ENCODE measurements at regions not wholly inside any gene's neighbourhood (a gene's known extent, or its start where the extent isn't known, plus 50 kb on each side); places are given as distances from the start of the nearest gene placed in this dataset.

DNA sequence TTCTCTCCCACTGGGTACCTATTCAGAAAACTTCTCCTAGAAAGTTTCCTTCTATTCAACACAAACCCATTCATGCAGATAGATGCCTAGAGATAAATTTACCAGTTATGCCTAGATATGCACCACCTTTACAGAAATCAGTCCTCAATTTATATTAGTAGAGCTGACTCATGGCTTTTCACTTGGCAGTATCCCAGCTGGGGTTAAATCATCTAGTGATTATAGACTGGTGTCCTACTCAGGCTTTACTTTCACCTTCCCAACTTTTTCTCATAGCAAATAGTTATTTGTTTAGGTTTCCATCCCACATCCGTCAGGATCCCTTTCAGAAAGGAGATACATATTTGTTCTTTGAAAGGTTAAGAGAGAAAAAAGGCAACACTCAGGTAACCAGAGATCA is 124.5 kb downstream of the AQP4 start:
- DNase-seq, result no peak

DNA sequence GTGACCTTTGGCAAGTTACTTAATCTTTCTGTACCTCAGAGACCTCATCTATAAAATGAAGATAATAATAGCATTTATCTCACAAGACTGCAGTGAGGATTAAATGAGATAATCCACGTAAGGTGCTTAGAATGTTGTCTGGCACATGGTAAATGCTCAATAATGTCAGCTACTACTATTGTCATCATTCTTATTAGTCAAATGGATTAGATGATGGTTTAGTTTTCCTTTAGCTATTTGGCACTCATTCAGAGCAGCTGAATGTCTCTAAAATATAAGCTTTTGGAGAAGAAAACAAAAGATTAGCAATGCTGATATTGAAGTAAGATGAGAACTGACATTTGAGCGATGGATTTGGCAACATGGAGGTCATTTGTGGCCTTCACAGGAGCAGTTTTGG is 125.1 kb downstream of the AQP4 start:
- no peak for DNase-seq

DNA sequence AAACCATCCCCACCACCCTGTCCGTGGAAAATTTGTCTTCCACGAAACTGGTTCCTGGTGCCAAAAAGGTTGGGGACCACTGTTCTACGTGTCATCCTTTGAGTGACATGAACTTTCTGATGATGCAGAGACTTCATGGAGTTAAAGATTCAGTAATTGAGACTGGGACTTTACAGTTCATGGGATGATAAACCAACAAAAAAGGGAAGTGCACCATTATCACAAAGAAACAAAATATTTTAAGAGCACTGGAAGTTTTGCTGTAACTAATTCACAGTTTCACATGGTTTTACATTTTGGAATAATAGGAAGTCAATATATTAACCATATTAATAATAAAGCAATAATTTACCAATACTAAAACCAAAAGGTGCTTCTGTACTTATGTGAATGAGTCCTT is 126.8 kb downstream of the AQP4 start:
- DNase-seq, result no peak

DNA sequence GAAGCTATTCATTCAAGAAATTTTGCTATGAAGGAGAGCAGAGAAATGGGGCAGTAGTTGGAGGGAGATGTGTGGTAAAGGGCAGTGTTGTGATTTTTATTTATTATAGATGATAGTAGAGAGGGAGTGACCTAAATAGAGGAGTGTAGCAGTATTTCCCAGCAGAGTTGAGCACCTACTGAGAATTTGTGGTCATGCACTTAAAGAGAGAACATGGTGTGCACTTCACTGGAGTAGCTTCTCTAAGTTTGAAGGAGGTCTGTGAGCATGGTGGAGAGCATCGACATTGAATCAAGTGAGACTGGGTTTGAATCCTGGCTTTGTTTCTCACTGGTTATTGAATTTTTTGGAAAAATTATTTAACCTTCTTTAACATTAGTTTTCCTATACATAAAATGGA is 129.2 kb downstream of the AQP4 start:
- DNase-seq, result no peak

DNA sequence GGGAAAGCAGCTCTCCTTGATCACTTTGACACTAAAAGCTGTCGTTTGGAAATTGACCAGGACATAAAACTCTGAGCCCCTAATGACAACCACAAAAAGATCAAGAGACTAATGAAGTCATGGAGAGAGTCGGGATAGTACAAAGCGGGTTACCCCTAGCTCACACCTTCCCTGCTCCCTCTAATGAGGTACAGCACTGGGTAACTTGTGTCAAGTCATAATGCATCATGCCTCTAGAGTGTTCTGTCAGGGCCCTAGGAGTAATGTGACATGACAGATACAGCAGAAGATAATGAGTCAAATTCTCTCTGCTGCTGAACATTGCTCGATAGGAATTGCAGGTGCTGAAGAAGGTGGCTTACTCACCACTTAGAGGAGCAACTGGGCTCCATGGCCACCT is 130.7 kb downstream of the AQP4 start:
- no peak for DNase-seq

DNA sequence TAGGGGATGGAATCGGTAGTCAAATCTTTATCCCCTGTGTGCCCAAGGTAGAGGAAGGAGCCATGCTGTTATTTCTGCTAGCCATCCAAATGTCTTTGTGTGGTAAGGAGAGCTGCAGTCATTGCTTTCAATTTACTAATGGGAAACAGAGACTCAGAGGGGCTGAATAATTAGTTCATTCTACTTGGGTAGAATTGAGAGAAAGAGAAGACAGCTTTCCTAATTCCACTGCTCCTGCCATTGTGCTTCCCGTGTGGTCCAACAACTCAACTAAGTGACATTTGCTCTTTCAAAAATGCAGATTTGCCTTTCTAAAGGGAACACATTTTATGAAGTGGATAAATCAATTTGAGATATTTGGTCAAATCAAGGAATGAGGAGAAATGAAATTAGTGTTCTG is 136.1 kb downstream of the AQP4 start:
- no peak for DNase-seq

DNA sequence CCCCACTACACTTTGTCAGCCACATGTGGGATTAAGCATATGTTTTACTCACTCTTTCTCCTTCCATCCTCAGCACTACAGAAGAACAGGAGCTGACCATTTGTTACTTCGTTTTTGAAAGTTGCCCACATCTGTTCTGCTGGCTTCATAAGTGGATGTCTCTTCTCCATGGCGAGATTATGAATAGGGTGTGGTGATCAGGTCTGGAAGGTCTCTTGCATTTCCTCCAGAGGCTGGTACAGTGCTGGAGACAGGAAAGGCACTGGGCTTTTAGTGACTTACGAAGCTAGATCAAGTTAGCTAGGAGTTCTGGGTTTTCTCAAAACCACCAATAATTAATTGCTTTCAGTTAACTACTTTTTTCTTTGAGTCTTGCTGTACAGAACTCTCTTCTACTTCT is 136.5 kb downstream of the AQP4 start:
- DNase-seq, result no peak

DNA sequence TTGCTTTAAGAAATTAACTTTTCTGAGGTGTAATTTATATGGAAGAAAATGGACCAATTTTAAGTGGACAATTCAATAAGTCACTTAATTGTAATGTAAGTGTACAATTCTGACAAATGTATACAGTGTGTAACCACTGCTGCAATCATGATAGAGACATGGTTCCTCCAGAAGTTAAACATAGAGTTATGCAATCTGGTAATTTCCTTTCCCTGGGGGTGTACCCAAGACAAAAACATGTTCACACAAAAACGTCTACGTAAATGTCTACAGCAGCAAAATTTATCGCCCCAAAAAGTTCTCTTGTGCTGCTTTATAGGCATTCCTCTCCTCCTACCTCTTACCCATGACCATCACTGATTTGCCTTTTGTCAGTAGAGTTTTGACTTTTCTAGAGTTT is 141.5 kb downstream of the AQP4 start:
- DNase-seq, result no peak

DNA sequence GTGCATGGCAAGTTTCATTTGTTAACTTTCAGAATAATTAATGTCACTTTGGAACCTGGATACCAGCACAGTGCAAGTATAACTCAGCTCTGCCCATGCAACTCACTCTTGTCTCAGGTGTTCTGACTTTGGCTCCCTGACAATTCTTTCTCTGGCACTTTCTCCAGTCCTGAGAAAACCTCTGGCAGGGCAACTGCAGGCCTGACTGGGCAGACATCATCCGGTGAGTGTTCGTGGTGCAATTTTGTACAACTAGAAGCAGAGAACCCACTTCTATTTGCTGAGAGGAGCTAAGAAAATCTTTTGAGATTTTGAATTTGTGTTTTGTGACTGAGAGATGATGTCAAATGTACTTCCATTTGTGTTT is 143.0 kb downstream of the AQP4 start:
- no peak for DNase-seq

DNA sequence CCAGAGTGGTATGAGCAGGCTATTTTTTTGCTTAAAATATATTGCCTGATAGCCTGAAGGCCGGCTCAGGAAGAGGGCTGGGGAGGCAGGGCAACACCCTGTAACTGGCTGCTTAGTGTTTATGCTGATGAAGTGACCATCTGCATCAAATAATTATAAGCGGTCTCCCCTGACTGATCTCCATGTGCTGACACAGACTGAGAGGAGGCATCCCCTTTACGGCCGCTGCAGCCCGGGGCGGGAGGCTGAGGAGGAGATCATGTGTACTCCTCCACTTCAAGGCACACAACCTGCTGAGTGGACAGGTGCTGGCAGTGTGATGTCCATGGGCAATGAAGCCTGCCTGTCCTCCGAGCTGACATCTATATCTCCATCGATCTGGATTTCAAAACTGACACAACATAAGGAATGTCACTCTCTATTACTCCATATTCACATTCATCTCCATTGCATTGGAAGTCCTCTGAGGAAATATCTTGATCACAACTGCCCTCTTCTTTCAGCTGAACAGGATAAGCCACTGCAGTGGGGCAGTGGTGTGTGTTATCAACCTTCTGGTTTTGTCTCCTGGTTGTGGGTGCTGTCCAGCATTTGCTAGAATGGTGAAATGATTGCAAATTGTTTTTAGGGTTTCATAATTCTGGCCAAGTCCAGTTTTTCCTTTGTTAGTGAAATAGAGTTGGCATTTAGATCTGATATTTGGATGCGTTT is 143.5 kb downstream of the AQP4 start:
- DNase-seq, result no peak

DNA sequence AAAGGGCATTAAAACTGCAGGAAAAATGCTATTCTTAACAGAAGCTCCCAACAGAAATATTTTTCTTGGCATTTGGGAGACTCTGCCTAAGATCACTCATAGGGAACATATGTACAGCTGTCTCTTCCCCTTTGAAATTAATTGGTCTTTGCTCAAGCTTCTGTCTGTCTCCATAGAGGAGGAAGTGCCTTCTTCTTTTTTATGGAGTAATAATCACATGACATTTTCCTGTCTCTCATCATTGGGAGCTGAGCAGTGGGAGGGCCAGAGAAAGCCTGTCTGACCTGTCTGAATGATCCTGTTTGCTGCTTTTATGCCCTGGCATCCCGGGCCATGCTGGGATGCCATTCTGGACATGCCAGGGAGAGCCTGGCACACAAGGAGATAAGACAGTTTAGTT is 145.6 kb downstream of the AQP4 start:
- no peak for DNase-seq

DNA sequence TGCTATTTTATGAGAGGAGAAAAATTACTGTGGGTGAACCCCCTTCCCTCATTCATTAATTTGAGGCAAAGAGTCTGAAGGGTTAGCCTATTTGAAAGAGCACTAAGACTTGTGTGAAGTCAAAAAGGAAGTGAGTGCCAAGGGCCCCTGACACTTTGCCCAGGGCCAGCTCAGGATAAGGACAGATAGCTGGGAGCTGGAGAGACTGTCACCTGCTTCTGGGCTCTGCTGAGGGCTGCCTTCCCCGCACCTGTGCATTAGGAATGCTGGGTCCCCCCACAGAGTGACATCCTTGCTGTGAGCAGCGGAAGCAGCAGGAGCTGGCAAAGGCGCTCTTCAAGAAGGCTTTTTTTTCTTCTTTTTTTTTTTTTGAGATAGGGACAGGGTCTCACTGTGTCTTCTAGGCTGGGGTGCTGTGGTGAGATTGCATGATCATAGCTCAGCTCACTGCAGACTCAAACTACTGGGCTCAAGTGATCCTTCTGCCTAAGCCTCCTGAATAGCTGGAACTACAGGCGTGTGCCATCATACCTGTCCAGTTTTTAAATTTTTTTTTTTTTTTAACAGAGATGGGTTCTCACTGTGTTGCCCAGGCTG is 148.3 kb downstream of the AQP4 start:
- no peak for DNase-seq

DNA sequence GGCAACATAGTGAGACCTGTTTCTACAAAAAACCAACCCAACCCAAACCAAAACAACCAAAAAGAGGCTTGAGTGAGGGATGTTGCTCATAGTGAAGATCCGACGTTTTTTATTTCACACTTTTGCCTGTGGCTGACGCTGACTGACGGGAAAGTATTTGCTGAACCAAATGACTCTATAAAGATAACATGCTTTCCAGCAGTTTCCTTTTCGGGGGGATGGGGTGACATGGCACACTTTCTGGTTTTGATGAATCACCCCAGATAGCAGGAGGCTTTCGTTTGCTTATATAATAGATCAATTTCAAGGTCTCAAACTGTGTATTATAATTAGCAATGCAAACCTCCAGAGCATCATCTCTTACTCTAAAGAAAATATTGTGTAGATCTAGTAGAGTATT is 150.8 kb downstream of the AQP4 start:
- DNase-seq, result no peak

DNA sequence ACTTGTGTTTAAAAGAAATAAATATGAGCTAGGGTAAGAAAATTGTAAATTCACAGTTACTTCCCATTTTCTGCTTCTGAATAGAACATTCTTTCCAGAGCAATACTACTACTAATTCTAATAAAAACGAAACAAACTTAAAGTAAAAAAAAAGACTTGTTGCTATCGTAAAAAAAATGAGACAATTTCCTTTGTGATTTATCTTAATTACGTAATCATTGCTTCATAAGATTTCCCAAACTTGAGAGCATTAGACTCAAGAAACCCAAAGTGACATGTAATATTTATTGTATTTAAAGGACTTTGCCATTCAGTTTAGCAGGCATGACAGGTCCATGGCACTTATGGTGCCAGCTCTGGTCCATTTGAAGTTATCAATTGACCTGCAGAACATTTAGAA is 153.8 kb downstream of the AQP4 start:
- no peak for DNase-seq

DNA sequence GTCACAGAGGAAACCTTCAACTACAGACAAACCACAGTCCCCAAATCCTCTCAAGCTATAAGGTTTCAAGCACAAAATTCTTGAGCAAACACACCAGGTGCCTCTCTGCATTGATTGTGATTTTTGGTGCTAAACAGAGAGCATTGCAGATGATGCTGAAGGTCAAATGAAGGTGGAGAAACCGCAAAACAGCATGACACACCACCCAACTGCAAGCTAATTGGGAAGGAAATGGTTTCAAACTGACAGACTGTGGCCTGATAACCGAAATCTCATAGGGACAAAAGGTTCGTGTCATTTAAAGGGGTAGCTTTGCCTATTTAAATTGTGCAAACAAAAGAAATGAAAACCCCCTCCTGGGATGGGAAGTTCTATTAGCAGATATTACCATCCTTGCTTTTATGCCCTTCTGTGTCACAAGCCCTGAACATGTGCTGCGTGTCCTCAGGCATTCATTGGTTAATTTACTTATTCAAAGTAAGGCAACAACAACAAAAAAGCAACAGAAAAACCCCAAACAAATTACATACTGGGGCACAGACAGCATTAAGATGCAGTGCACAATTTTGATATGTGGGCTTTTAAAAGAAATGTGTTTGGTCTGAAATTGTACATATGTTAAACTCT is 154.9 kb downstream of the AQP4 start:
- DNase-seq, result no peak

DNA sequence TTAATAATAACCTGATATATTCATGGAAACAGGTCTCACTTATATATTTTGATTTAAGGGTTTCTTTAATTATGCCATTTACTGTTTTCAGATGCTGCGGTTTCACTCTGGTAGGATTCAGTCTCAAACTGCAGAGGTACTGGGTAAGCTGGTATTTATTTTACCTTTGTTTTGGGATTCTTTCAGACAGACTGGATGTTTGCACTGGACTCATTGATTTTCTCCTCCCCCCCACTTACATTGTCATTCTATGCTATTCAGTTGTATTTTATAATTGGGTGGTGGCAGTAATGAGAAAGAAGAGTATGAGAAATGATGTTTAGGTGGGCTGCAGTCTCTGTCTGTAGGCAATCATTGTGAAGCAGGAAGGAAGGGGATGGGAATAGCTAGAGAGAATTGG is 155.6 kb downstream of the AQP4 start:
- no peak for DNase-seq

DNA sequence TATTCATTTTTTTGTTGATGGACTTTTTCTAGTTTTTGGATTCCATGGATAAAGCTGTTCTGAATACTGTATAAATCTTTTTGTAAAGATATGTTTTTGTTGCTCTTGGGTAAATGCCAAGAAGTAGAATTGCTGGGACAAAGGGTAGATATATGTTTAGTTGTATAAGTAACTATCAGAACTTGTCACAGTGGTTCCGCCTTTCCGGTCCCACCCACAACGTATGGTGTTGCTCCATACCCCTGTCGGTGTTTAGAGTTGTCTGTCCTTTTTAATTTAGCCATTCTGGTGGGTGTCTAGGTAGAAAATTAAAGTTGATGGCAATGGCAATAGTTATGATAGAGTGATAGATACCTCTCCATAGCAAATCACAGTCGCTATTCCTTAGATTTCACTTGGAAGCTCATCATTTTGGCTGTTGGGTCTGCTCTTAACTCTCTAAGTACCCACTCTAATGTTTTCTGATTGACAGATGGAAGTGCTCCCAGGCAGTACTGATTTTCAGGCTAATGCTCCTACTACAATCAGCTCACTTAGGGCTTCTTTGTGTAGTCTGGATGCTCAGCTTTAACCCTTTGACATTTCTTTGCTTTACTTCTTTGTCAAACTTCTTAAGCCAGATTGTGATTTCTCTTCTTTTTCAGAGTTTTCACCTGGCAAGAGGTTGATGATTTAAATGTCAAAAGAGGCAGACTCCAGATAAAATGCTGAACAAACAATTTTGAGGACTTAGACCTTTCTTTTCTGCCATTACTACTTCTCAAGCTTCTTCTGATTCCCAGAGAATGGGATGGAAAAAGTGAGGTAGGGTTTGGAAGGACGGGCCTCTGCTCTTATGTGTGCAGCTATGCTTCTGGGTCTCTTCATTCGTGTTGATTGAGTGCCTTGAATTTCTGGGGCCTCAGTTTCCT is 156.4 kb downstream of the AQP4 start:
- DNase-seq, result no peak

DNA sequence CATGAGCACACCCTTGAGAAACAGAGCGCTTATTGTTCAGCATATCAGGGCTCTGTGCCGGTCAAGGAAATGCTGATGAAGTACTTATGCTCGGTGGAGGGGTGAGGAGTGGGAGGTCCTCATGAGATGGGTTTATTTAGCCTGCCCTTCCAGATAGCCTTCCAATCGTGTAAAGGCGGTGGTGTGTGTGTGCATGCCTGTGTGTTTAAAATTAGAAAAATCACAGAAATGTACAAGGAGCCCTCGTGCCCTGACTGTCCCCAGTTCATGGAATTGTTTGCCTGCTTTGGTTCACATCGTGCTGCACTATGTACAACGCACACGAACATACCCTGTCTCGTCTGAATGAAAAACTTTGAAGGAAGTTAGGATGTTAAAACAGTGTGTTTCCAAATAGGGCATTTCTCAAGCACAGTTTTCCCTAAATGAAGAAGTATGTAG is 158.6 kb downstream of the AQP4 start:
- no peak for DNase-seq

DNA sequence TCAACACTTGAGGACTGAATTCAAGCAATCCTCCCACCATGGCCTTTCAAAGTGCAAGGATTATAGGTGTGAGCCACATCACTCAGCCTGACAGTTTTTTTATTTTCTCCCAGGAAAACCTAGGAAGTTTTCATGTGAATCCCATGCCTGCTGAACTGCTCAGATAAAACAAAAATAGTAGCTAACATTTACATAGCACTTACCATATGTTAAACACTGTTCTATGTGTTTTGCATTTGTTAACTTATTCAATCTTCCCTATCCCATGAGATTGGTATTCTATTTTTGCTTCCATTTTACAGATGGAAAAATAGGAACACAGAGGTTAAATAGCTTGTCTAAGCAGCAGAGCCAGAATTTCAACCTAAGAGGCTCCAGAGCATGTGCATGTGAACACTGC is 157.4 kb upstream of the KCTD1 start:
- no peak for DNase-seq

DNA sequence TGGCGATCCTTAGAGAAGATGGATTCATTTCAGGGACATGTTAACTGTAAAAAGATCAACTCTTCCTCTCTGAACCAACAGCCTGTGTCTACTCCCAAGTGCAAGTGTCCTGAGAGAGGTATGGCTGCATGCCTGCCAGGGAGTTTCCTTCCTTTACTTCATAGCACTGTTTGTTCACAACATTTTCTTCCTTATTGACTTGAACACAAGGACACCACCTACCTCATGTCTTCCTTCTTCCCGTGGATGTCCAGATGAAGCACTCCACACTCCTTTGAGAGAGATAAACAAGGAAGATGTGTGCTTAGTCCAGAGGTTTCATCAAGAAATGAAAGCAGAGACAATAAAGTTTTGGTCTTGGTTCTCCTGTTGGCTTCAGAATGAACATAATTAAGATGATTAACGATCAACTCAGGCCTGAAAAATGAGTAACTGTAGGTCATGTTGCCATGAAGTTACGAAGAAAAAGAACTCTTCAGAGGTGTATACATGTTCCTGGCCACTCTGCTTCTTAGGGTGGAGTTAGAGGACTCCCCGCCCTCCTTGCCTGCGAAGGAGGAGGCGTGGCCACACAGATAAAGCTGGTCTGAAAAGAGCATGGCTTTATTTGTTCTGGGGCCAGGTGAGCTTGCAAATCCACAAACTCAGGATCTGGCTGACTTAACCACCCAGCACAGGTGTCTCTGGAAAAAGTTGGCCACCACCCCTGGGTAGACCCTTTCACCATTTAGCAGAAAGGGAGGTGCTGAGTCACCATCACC is 155.0 kb upstream of the KCTD1 start:
- DNase-seq, result no peak

DNA sequence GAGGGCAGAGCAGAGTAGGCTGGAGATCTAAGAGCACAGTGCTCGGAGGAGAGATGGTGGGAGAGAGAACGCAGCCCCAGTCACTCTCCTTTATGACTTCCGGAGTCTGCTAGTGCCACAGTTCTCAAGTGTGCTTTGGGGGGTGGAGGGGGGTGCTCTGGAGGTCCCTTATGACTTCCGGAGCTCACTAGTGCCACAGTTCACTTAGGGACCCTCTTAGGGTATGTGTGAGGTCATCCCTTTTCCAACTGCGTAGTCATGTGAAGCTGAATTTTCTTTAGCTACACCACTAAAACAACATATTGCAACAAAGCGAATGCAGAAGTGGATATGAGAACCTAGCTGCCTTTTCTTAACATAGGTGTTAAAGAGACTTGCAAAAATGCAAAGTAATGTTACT is 153.7 kb upstream of the KCTD1 start:
- no peak for DNase-seq

DNA sequence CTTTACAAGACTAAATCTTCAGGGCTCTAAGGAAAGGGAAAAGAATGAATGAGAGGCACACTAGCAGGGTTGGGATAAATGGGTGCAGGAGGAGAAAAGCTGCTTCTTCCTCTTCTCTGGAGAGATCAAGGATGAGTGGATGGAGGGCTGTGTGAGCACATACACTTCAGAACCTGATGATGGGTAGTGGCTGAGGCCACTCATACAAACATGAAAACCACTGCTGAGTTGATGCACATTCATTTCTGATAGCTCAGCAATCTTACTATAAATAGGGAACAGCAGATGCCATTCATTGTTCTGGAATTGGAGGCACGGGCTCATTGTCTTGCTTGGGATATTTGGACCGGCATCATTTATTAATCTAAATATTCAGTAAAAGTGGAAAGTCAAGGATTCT is 152.4 kb upstream of the KCTD1 start:
- no peak for DNase-seq

DNA sequence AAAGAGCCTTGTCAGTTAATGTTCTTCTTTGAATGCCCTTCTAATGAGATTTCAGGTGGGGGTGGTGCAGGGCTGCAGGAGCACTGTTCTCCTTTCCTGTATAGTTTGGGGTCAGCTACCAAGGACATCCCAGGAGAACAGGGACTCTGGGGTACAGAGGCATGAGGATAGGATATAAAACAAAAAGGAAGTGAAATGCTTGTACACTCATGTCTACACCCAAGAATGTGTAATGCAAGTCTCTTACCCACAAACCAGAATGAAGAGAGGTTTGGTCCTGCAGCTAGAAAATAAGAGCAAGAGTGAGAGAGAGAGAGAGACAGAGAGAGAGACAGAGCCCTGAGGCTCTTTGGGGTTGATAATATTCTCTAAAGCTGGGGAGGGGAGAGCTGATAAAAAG is 151.8 kb upstream of the KCTD1 start:
- DNase-seq, result no peak
